Gastrocnemius medialis (tissue), 4 donors: ENCODE measurements at regions not wholly inside any gene's neighbourhood (a gene's known extent, or its start where the extent isn't known, plus 50 kb on each side); places are given as distances from the start of the nearest gene placed in this dataset.

Experiments used
- CTCF ChIP-seq, 5 experiments: fragments of 450-650 bp in 3 of 5; fragments of 200-600 bp in 2 of 5; sonication (generic) in 2 of 5; IDR thresholded peaks in 4 of 5; conservative IDR thresholded peaks in 1 of 5; 1 replicate in 4 of 5; 2 replicates in 1 of 5; pipeline ENCODE4 v1.5.1; 2016 to 2019; ENCODE audit warnings: antibody characterized with exemption in 5 of 5, mild to moderate bottlenecking in 3 of 5, moderate library complexity in 3 of 5
- POLR2A ChIP-seq, 2 donors: fragments of 450-650 bp; IDR thresholded peaks; one replicate each; pipeline ENCODE4 v1.6.1; 2017; ENCODE audit warnings: antibody characterized with exemption in 2 of 2, mild to moderate bottlenecking in 2 of 2, moderate library complexity in 2 of 2

DNA sequence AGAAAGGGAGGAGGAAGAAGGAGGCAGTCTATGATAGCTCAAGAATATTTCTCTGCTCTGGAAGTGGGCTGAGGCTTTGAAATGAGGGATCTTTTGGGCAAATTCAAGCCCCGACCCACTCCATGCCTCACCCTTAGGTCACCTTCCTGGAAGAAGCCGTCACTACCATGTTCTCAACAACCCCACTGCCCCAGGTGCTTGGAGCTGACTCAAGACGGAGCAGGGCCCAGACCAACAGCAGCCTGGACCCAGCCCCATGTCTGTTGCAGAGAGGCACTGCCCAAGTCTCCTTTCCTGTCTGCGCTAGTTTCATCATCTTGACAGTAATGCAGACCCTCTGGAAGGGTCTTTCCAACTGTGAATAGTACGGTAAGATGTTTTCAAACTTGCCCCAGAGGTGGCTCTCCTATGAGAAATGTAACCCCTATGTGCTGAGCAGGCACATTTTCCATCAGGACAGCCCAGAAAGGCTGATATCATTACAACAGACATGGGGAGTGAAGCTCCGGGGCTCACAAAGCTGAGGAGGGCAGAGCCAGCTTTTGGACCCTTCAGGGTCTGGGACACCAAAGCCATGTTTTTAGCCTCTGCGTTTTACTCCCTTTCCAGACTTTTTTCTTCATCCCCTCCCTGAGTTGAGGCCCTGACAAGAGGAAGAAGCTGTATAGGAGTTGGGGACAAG lies 128.2 kb upstream of the LARP1 start:
- TF ChIP-seq POLR2A (IDR thresholded peaks at IDR 0.05) (no peak), CTCF (IDR thresholded peaks at IDR 0.05 in 4 of 5, conservative IDR thresholded peaks at IDR 0.05 in 1 of 5) (no peak)
